Spleen (tissue), 11 donors: ENCODE measurements at regions not wholly inside any gene's neighbourhood (a gene's known extent, or its start where the extent isn't known, plus 50 kb on each side); places are given as distances from the start of the nearest gene placed in this dataset.

Source experiments
- DNase-seq: peaks from one replicate; pipeline ENCODE4 v3.0.0-alpha.2; 2020
- H3K27ac ChIP-seq, 8 donors: fragments of 200-600 bp; sonication (generic) in 7 of 8; 1 replicate in 4 of 8; 2 replicates in 4 of 8; pipeline versions ENCODE4 v1.5.0 to v1.8.0; 2016 to 2021; ENCODE audit warnings: inconsistent platforms in 4 of 8, mild to moderate bottlenecking in 4 of 8, moderate library complexity in 1 of 8
- H3K27me3 ChIP-seq, 7 donors: fragments of 200-600 bp; sonication (generic) in 6 of 7; replicated peaks in 1 of 7; 1 replicate in 4 of 7; 2 replicates in 3 of 7; pipeline versions ENCODE4 v1.5.0 to v1.8.0; 2016 to 2021; ENCODE audit warnings: inconsistent platforms in 3 of 7, mild to moderate bottlenecking in 1 of 7
- H3K36me3 ChIP-seq, 6 donors: fragments of 200-600 bp; sonication (generic) in 5 of 6; 1 replicate in 4 of 6; 2 replicates in 2 of 6; pipeline versions ENCODE4 v1.5.0 to v1.8.0; 2016 to 2021; ENCODE audit warnings: inconsistent platforms in 2 of 6
- H3K4me1 ChIP-seq, 6 donors: fragments of 200-600 bp; sonication (generic) in 5 of 6; 1 replicate in 3 of 6; 2 replicates in 3 of 6; pipeline versions ENCODE4 v1.5.0 to v1.8.0; 2016 to 2021; ENCODE audit warnings: inconsistent platforms in 3 of 6
- H3K4me3 ChIP-seq, 8 donors: fragments of 200-600 bp; sonication (generic) in 7 of 8; 1 replicate in 4 of 8; 2 replicates in 4 of 8; pipeline versions ENCODE4 v1.5.0 to v1.8.0; 2016 to 2021; ENCODE audit warnings: inconsistent platforms in 4 of 8, mild to moderate bottlenecking in 4 of 8, moderate library complexity in 2 of 8
- H3K9me3 ChIP-seq, 8 donors: fragments of 200-600 bp; sonication (generic) in 7 of 8; 1 replicate in 4 of 8; 2 replicates in 4 of 8; pipeline versions ENCODE4 v1.5.0 to v1.8.0; 2016 to 2021; ENCODE audit warnings: inconsistent platforms in 4 of 8
- POLR2A ChIP-seq, 3 donors: fragments of 450-650 bp; IDR thresholded peaks; one replicate each; pipeline ENCODE4 v1.5.1; 2017; ENCODE audit warnings: antibody characterized with exemption in 3 of 3, mild to moderate bottlenecking in 1 of 3
- POLR2AphosphoS5 ChIP-seq, 3 donors: sonication (generic); formaldehyde crosslinking; IDR thresholded peaks; one replicate each; pipeline ENCODE4 v1.5.1; 2017; ENCODE audit warnings: antibody characterized with exemption in 3 of 3
- WGBS, 5 donors: extraction: QIAGEN DNeasy Blood & Tissue Kit in 3 of 5; methylation state at CpG; one replicate each; pipeline versions ENCODE4 v1.1.5 to v1.1.7; 2013 to 2018; 5-methylcytosine and 5-hydroxymethylcytosine counted together
- intact Hi-C: fragments of 100-400 bp; cut with DNase I; formaldehyde crosslinking; loops from one replicate; pipeline ENCODE4 v1.15.0; 2023; ENCODE audit warnings: low total_unique reads
- TF ChIP-seq, protein P1 (sequence below), 11 experiments: fragments of 200-600 bp in 7 of 11; fragments of 450-650 bp in 4 of 11; sonication (generic) in 4 of 11; IDR thresholded peaks in 8 of 11; conservative IDR thresholded peaks in 3 of 11; 1 replicate in 7 of 11; 2 replicates in 4 of 11; pipeline versions ENCODE4 v1.4.0 to v1.8.0; 2016 to 2021; ENCODE audit warnings: antibody characterized with exemption in 11 of 11, inconsistent platforms in 4 of 11, mild to moderate bottlenecking in 1 of 11
- donor health status: healthy with polysubstance abuse.
- donor health status: DM: no; HTN: no; CAD: no; lungs with moderate emphysema.
- donor health status: DM: no; HTN: no; CAD: no.
- donor health status: Bipolar disorder and iron deficiency.
- donor health status: healthy.
- donor health status: DM: no; HTN: no; CAD: no.
- donor health status: DM: yes; HTN: yes; CAD: no.

GRCh38 chr11:44496391-44496790, 69.1 kb upstream of the CD82 start:
- Histone ChIP-seq H3K27me3 (peaks cover 0 to 18% (median 0%) of the 10 kb centered on the region in 7 donors), H3K4me1 (no peaks in the 10 kb centered on the region), H3K36me3 (no peaks in the 10 kb centered on the region), H3K27ac (no peak overlapping the region), H3K4me3 (no peak overlapping the region), H3K9me3 (no peaks in the 10 kb centered on the region)
- TF ChIP-seq POLR2AphosphoS5 (IDR thresholded peaks at IDR 0.05) (no peak), POLR2A (IDR thresholded peaks at IDR 0.05) (no peak)
- TF ChIP-seq, protein P1, sequence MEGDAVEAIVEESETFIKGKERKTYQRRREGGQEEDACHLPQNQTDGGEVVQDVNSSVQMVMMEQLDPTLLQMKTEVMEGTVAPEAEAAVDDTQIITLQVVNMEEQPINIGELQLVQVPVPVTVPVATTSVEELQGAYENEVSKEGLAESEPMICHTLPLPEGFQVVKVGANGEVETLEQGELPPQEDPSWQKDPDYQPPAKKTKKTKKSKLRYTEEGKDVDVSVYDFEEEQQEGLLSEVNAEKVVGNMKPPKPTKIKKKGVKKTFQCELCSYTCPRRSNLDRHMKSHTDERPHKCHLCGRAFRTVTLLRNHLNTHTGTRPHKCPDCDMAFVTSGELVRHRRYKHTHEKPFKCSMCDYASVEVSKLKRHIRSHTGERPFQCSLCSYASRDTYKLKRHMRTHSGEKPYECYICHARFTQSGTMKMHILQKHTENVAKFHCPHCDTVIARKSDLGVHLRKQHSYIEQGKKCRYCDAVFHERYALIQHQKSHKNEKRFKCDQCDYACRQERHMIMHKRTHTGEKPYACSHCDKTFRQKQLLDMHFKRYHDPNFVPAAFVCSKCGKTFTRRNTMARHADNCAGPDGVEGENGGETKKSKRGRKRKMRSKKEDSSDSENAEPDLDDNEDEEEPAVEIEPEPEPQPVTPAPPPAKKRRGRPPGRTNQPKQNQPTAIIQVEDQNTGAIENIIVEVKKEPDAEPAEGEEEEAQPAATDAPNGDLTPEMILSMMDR (IDR thresholded peaks at IDR 0.05 in 8 of 11, conservative IDR thresholded peaks at IDR 0.05 in 3 of 11), result no peak
- no peak for DNase-seq
- WGBS, 5 donors, result 89 to 99% (median 93%) methylated on average over 3 of the region's 3 CpGs
- intact Hi-C loops, result no loop called here

DNA sequence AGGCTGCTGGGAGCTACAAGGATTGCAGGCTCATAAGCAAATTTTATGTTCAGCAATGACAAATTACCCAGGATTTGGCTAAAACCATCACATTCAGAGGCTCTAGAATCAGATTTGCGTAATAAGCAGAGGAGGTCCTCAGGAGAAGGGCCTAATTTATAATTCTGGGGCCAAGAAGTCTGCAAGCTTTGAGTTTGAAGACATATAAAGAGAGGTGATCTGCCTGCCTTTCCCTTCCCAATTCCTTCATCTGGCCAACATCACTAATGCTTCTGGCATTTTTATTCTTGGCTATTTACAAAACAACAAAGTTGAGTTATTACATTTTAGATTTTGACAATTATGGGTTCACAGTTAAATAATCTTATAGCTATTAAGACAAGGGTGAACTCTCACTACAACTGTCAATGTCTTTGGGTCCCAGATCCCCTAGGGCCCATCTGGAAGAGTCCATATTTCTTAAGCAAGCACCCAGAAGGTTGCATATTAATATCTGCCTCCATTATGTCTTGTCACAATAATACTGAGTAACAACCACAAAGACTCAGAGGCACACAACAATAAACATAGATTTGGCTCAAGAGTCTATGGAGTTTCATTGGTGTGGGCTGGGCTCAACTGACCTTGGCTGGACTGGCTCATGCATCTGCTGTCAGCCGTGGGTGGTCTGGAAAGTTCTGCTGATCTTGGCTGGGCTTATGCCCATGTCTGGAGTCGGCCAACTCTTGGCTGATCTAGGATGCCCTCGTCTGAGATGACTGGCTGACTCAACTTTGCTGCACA, 67.2 kb upstream of the CD82 start:
- H3K9me3 ChIP-seq, result no peaks in the 10 kb centered on the region
- intact Hi-C loops, result no loop called here
- H3K4me1 ChIP-seq, result no peaks in the 10 kb centered on the region
- peaks cover 0 to 12% (median 0%) of the 10 kb centered on the region in 7 donors for H3K27me3 ChIP-seq
- DNase-seq, result no peak
- no peak overlapping the region for H3K27ac ChIP-seq
- 66 to 87% (median 81%) methylated on average over 4 of the region's 4 CpGs for WGBS, 5 donors
- no peaks in the 10 kb centered on the region for H3K36me3 ChIP-seq
- no peak overlapping the region for H3K4me3 ChIP-seq
- TF ChIP-seq, protein P1 (IDR thresholded peaks at IDR 0.05 in 8 of 11, conservative IDR thresholded peaks at IDR 0.05 in 3 of 11), result no peak
- TF ChIP-seq POLR2A (IDR thresholded peaks at IDR 0.05) (no peak), POLR2AphosphoS5 (IDR thresholded peaks at IDR 0.05) (no peak)

- no peak overlapping the region for H3K4me3 ChIP-seq
- H3K27me3 ChIP-seq, result peaks cover 0 to 9% (median 0%) of the 10 kb centered on the region in 7 donors
- peaks cover 0 to 11% (median 4%) of the 10 kb centered on the region in 8 donors for H3K9me3 ChIP-seq
- no peak overlapping the region for H3K27ac ChIP-seq
- intact Hi-C loops, result no loop called here
- TF ChIP-seq POLR2AphosphoS5 (IDR thresholded peaks at IDR 0.05) (no peak), POLR2A (IDR thresholded peaks at IDR 0.05) (no peak)
- TF ChIP-seq, protein P1 (IDR thresholded peaks at IDR 0.05 in 8 of 11, conservative IDR thresholded peaks at IDR 0.05 in 3 of 11), result no peak
- WGBS, 5 donors, result 80 to 91% (median 89%) methylated on average over 6 of the region's 6 CpGs
- no peaks in the 10 kb centered on the region for H3K4me1 ChIP-seq
- no peak for DNase-seq
- no peaks in the 10 kb centered on the region for H3K36me3 ChIP-seq
Measured at GRCh38 chr11:44502506-44502905, 63.0 kb upstream of the CD82 start.

- intact Hi-C loops, result no loop called here
- Histone ChIP-seq H3K9me3 (peaks cover 0 to 15% (median 5%) of the 10 kb centered on the region in 8 donors), H3K4me1 (no peaks in the 10 kb centered on the region), H3K27ac (no peak overlapping the region), H3K36me3 (no peaks in the 10 kb centered on the region), H3K4me3 (no peak overlapping the region), H3K27me3 (peaks cover 0 to 9% (median 0%) of the 10 kb centered on the region in 7 donors)
- no peak for DNase-seq
- no peak for TF ChIP-seq POLR2AphosphoS5 (IDR thresholded peaks at IDR 0.05)
- TF ChIP-seq, protein P1 (IDR thresholded peaks at IDR 0.05 in 8 of 11, conservative IDR thresholded peaks at IDR 0.05 in 3 of 11), result no peak
- TF ChIP-seq POLR2A (IDR thresholded peaks at IDR 0.05), result no peak
- WGBS, 5 donors, result 44 to 58% (median 54%) methylated on average over 5 of the region's 5 CpGs
Measured at GRCh38 chr11:44505581-44506054, 59.8 kb upstream of the CD82 start.
